ENCODE measurements at regions not wholly inside any gene's neighbourhood (a gene's known extent, or its start where the extent isn't known, plus 50 kb on each side); places are given as distances from the start of the nearest gene placed in this dataset.
A peak's percentile ranks its signal among the peaks of the same experiment; 100 is the strongest.

- no peaks in the 10 kb centered on the region for H3K27me3 Mint-ChIP-seq (ENCODE audit: unreplicated experiment)
- DNase-seq (ENCODE audit: extremely low spot score, unreplicated experiment): no peak
- H3K9me3 Mint-ChIP-seq (ENCODE audit: unreplicated experiment): no peaks in the 10 kb centered on the region
- no peak overlapping the region for H3K4me3 Mint-ChIP-seq (ENCODE audit: unreplicated experiment)
- TF ChIP-seq, protein P1, sequence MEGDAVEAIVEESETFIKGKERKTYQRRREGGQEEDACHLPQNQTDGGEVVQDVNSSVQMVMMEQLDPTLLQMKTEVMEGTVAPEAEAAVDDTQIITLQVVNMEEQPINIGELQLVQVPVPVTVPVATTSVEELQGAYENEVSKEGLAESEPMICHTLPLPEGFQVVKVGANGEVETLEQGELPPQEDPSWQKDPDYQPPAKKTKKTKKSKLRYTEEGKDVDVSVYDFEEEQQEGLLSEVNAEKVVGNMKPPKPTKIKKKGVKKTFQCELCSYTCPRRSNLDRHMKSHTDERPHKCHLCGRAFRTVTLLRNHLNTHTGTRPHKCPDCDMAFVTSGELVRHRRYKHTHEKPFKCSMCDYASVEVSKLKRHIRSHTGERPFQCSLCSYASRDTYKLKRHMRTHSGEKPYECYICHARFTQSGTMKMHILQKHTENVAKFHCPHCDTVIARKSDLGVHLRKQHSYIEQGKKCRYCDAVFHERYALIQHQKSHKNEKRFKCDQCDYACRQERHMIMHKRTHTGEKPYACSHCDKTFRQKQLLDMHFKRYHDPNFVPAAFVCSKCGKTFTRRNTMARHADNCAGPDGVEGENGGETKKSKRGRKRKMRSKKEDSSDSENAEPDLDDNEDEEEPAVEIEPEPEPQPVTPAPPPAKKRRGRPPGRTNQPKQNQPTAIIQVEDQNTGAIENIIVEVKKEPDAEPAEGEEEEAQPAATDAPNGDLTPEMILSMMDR (IDR thresholded peaks at IDR 0.05): no peak
- H3K4me1 Mint-ChIP-seq (ENCODE audit: unreplicated experiment): peaks cover 82% of the 10 kb centered on the region
- peak overlapping the region; percentile 82 for H3K27ac Mint-ChIP-seq (ENCODE audit: unreplicated experiment)
- H3K36me3 Mint-ChIP-seq (ENCODE audit: unreplicated experiment): no peaks in the 10 kb centered on the region
Observed at GRCh38 chr3:72344647-72345046, 503.6 kb downstream of the SHQ1 start.

DNA sequence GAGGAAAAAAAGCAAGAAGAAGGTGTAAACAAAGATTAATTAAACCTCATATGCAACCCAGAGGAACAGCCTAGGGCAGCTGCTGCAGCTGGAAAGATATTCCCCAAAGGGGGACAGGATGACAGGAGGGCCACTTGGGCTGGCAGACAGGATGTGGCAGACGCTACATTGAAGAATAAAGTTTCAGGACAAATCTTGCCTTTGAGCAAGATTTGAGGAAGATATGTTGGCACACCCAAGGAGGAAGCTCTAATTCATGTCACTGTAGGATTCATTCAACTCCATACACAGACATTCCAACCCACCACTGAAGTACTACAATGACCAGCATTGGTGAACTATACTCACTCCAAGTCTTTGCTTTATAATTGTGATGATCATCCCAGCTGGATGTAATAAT is 504.0 kb downstream of the SHQ1 start:
- H3K9me3 Mint-ChIP-seq (ENCODE audit: unreplicated experiment): no peaks in the 10 kb centered on the region
- DNase-seq (ENCODE audit: extremely low spot score, unreplicated experiment): no peak
- no peaks in the 10 kb centered on the region for H3K27me3 Mint-ChIP-seq (ENCODE audit: unreplicated experiment)
- peak overlapping the region; percentile 82 for H3K27ac Mint-ChIP-seq (ENCODE audit: unreplicated experiment)
- peaks cover 82% of the 10 kb centered on the region for H3K4me1 Mint-ChIP-seq (ENCODE audit: unreplicated experiment)
- TF ChIP-seq, protein P1 (IDR thresholded peaks at IDR 0.05): no peak
- H3K36me3 Mint-ChIP-seq (ENCODE audit: unreplicated experiment): no peaks in the 10 kb centered on the region
- no peak overlapping the region for H3K4me3 Mint-ChIP-seq (ENCODE audit: unreplicated experiment)

- TF ChIP-seq, protein P1 (IDR thresholded peaks at IDR 0.05): no peak
- Mint-ChIP-seq H3K27me3 (ENCODE audit: unreplicated experiment) (no peaks in the 10 kb centered on the region), H3K4me3 (ENCODE audit: unreplicated experiment) (no peak overlapping the region), H3K36me3 (ENCODE audit: unreplicated experiment) (no peaks in the 10 kb centered on the region), H3K27ac (ENCODE audit: unreplicated experiment) (peak overlapping the region; percentile 24), H3K9me3 (ENCODE audit: unreplicated experiment) (no peaks in the 10 kb centered on the region), H3K4me1 (ENCODE audit: unreplicated experiment) (peaks cover 72% of the 10 kb centered on the region)
- DNase-seq (ENCODE audit: extremely low spot score, unreplicated experiment): no peak
Observed at GRCh38 chr3:72343078-72343477, 505.2 kb downstream of the SHQ1 start.

DNA sequence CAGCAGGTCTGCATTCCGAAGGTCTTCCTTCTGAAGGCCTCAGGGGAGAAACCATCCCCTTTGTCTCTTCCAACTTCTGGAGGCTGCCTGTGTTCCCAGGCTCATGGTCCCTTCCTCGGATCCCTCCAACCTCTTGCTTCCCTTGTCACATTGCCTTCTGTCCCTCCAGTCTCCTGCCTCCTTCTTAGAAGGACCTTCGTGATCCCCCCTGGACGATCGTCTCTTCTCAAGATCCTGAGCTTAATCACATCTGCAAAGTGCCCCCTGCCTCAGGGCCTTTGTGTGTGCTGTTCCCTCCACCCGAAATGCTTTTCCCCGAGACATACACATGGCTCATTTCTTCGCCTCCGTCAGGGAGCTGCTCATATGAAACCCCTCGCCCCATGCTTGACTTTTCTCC is 505.8 kb downstream of the SHQ1 start:
- Mint-ChIP-seq H3K27ac (ENCODE audit: unreplicated experiment) (peak overlapping the region; percentile 24), H3K4me3 (ENCODE audit: unreplicated experiment) (no peak overlapping the region), H3K9me3 (ENCODE audit: unreplicated experiment) (no peaks in the 10 kb centered on the region), H3K27me3 (ENCODE audit: unreplicated experiment) (no peaks in the 10 kb centered on the region), H3K36me3 (ENCODE audit: unreplicated experiment) (no peaks in the 10 kb centered on the region), H3K4me1 (ENCODE audit: unreplicated experiment) (peaks cover 66% of the 10 kb centered on the region)
- TF ChIP-seq, protein P1 (IDR thresholded peaks at IDR 0.05): no peak
- DNase-seq (ENCODE audit: extremely low spot score, unreplicated experiment): no peak

DNA sequence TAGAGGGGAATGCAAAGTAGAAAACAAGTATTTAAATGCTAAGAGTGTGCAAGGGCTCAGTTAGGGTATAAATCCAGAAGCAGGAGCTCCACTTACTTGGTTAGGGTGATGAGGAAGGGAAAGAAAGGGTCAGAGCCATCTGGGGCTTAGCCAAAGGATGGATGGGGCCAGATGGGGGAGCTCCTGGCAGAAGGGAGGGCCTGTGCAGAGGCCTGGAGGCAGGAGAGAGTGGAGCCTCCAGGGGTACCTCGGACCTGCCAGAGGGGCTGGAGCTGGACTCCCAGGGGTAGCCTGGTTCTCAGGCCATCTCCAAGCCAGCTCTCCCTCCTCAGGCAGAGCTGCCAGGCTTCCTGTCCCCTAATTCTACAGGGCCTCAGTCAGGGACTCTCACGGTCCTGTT is 506.3 kb downstream of the SHQ1 start:
- Mint-ChIP-seq H3K27me3 (ENCODE audit: unreplicated experiment) (no peaks in the 10 kb centered on the region), H3K4me3 (ENCODE audit: unreplicated experiment) (no peak overlapping the region), H3K4me1 (ENCODE audit: unreplicated experiment) (peaks cover 60% of the 10 kb centered on the region), H3K9me3 (ENCODE audit: unreplicated experiment) (no peaks in the 10 kb centered on the region), H3K27ac (ENCODE audit: unreplicated experiment) (peak overlapping the region; percentile 50), H3K36me3 (ENCODE audit: unreplicated experiment) (no peaks in the 10 kb centered on the region)
- TF ChIP-seq, protein P1 (IDR thresholded peaks at IDR 0.05): no peak
- DNase-seq (ENCODE audit: extremely low spot score, unreplicated experiment): no peak

Measured in osteocyte (in vitro differentiated cells).